Right atrium auricular region (tissue), 2 donors: ENCODE measurements at regions not wholly inside any gene's neighbourhood (a gene's known extent, or its start where the extent isn't known, plus 50 kb on each side); places are given as distances from the start of the nearest gene placed in this dataset.

ENCODE experiments used
- DNase-seq: peaks from one replicate; pipeline ENCODE4 v3.0.0-alpha.2; 2019; ENCODE audit warnings: low spot score
- H3K27ac ChIP-seq, 2 donors: fragments of 200-600 bp; sonication (generic); 1 replicate in 1 of 2; 2 replicates in 1 of 2; pipeline ENCODE4 v1.5.1; 2016 to 2019
- H3K27me3 ChIP-seq, 2 donors: fragments of 200-600 bp; sonication (generic); one replicate each; pipeline versions ENCODE4 v1.5.1 to v1.6.0; 2017 to 2019
- H3K36me3 ChIP-seq: fragments of 200-600 bp; sonication (generic); one replicate; pipeline ENCODE4 v1.5.1; 2016
- H3K4me1 ChIP-seq, 2 donors: fragments of 200-600 bp; sonication (generic); one replicate each; pipeline versions ENCODE4 v1.5.1 to v1.6.0; 2017 to 2019
- H3K4me3 ChIP-seq, 2 donors: fragments of 200-600 bp; sonication (generic); 1 replicate in 1 of 2; 2 replicates in 1 of 2; pipeline ENCODE4 v1.5.1; 2017 to 2019; ENCODE audit warnings: mild to moderate bottlenecking in 1 of 2, moderate library complexity in 1 of 2
- H3K9me3 ChIP-seq, 2 donors: fragments of 200-600 bp; sonication (generic); one replicate each; pipeline ENCODE4 v1.5.1; 2019
- CTCF ChIP-seq, 2 donors: fragments of 200-600 bp; sonication (generic); IDR thresholded peaks; one replicate each; pipeline ENCODE4 v1.5.1; 2019; ENCODE audit warnings: antibody characterized with exemption in 2 of 2

- no peaks in the 10 kb centered on the region for H3K4me1 ChIP-seq
- TF ChIP-seq CTCF (IDR thresholded peaks at IDR 0.05): no peak
- DNase-seq: no peak
- no peaks in the 10 kb centered on the region for H3K27me3 ChIP-seq
- no peaks in the 10 kb centered on the region for H3K36me3 ChIP-seq
- no peak overlapping the region for H3K4me3 ChIP-seq
- H3K9me3 ChIP-seq: no peaks in the 10 kb centered on the region
- H3K27ac ChIP-seq: no peak overlapping the region
Measured at GRCh38 chr2:147679955-147680531, 164.8 kb upstream of the ACVR2A start.

- no peak overlapping the region for H3K27ac ChIP-seq
- no peaks in the 10 kb centered on the region for H3K9me3 ChIP-seq
- H3K27me3 ChIP-seq: no peaks in the 10 kb centered on the region
- no peak for DNase-seq
- no peak overlapping the region for H3K4me3 ChIP-seq
- no peak for TF ChIP-seq CTCF (IDR thresholded peaks at IDR 0.05)
- no peaks in the 10 kb centered on the region for H3K36me3 ChIP-seq
- H3K4me1 ChIP-seq: no peaks in the 10 kb centered on the region
Measured at GRCh38 chr2:147679191-147679954, 165.5 kb upstream of the ACVR2A start.

GRCh38 chr2:147665105-147665504 lies 179.7 kb upstream of the ACVR2A start:
- Histone ChIP-seq H3K4me3 (no peak overlapping the region), H3K9me3 (no peaks in the 10 kb centered on the region), H3K27ac (no peak overlapping the region), H3K27me3 (no peaks in the 10 kb centered on the region), H3K36me3 (no peaks in the 10 kb centered on the region), H3K4me1 (no peaks in the 10 kb centered on the region)
- DNase-seq: no peak
- TF ChIP-seq CTCF (IDR thresholded peaks at IDR 0.05): no peak

- no peaks in the 10 kb centered on the region for H3K27me3 ChIP-seq
- H3K4me3 ChIP-seq: no peak overlapping the region
- H3K27ac ChIP-seq: no peak overlapping the region
- no peaks in the 10 kb centered on the region for H3K4me1 ChIP-seq
- H3K36me3 ChIP-seq: no peaks in the 10 kb centered on the region
- no peaks in the 10 kb centered on the region for H3K9me3 ChIP-seq
- no peak for DNase-seq
- no peak for TF ChIP-seq CTCF (IDR thresholded peaks at IDR 0.05)
Measured at GRCh38 chr2:147663962-147664361, 180.9 kb upstream of the ACVR2A start.

- Histone ChIP-seq H3K27me3 (no peaks in the 10 kb centered on the region), H3K4me1 (no peaks in the 10 kb centered on the region), H3K36me3 (no peaks in the 10 kb centered on the region), H3K9me3 (no peaks in the 10 kb centered on the region), H3K27ac (no peak overlapping the region), H3K4me3 (no peak overlapping the region)
- no peak for DNase-seq
- TF ChIP-seq CTCF (IDR thresholded peaks at IDR 0.05): no peak
Measured at GRCh38 chr2:147663153-147663961, 181.5 kb upstream of the ACVR2A start.
